Neural progenitor cell (in vitro differentiated cells): ENCODE measurements at regions not wholly inside any gene's neighbourhood (a gene's known extent, or its start where the extent isn't known, plus 50 kb on each side); places are given as distances from the start of the nearest gene placed in this dataset.
"Not testable (repeated sequence)": the region's sequence is repeated elsewhere in the genome, so short reads cannot be mapped to it uniquely, and the experiment has no call there.

Experiments used
- DNase-seq: peaks from one replicate; pipeline ENCODE4 v3.0.0-alpha.2; 2016; ENCODE audit warnings: low spot score
- H2AFZ ChIP-seq: fragments of 200-600 bp; sonication (generic); replicated peaks from 2 replicates; pipeline ENCODE4 v1.6.1; 2016; ENCODE audit warnings: antibody characterized with exemption
- H3F3A ChIP-seq: fragments of 200-600 bp; sonication (generic); 2 replicates; pipeline ENCODE4 v1.6.1; 2016; ENCODE audit warnings: antibody characterized with exemption, low read depth
- H3K27ac ChIP-seq: fragments of 200-600 bp; sonication (generic); 2 replicates; pipeline ENCODE4 v1.5.1; 2016; ENCODE audit warnings: mild to moderate bottlenecking
- H3K27me3 ChIP-seq: fragments of 200-600 bp; sonication (generic); 2 replicates; pipeline ENCODE4 v1.6.1; 2016; ENCODE audit warnings: mild to moderate bottlenecking, moderate library complexity
- H3K36me3 ChIP-seq: fragments of 200-600 bp; sonication (generic); 2 replicates; pipeline ENCODE4 v1.5.1; 2016
- H3K4me1 ChIP-seq: fragments of 200-600 bp; sonication (generic); 2 replicates; pipeline ENCODE4 v1.6.1; 2016; ENCODE audit warnings: mixed run types
- H3K4me2 ChIP-seq: fragments of 200-600 bp; sonication (generic); 2 replicates; pipeline ENCODE4 v1.6.1; 2016
- H3K4me3 ChIP-seq: fragments of 200-600 bp; sonication (generic); 2 replicates; pipeline ENCODE4 v1.5.1; 2016
- H3K79me2 ChIP-seq: fragments of 200-600 bp; sonication (generic); 2 replicates; pipeline ENCODE4 v1.6.1; 2016; ENCODE audit warnings: low read depth
- H3K9ac ChIP-seq: fragments of 200-600 bp; sonication (generic); 2 replicates; pipeline ENCODE4 v1.6.1; 2016
- H3K9me3 ChIP-seq: fragments of 200-600 bp; sonication (generic); 2 replicates; pipeline ENCODE4 v1.5.1; 2016; ENCODE audit warnings: low read depth
- H4K20me1 ChIP-seq: fragments of 200-600 bp; sonication (generic); 2 replicates; pipeline ENCODE4 v1.6.1; 2016; ENCODE audit warnings: low read depth
- H3K27ac Mint-ChIP-seq: 3 replicates; pipeline ENCODE4 v1.8.0; 2021; ENCODE audit warnings: mixed read lengths
- H3K27me3 Mint-ChIP-seq: 2 replicates; pipeline ENCODE4 v1.8.0; 2022; ENCODE audit warnings: low read depth, mild to moderate bottlenecking, inconsistent platforms, moderate library complexity, mixed read lengths; ENCODE audit not compliant: insufficient read depth
- H3K36me3 Mint-ChIP-seq: 3 replicates; pipeline ENCODE4 v1.8.0; 2021; ENCODE audit warnings: mixed read lengths
- H3K4me1 Mint-ChIP-seq: 3 replicates; pipeline ENCODE4 v1.8.0; 2021; ENCODE audit warnings: mixed read lengths
- H3K4me3 Mint-ChIP-seq: 3 replicates; pipeline ENCODE4 v1.8.0; 2021; ENCODE audit warnings: mild to moderate bottlenecking, moderate library complexity, mixed read lengths
- H3K9me3 Mint-ChIP-seq: 3 replicates; pipeline ENCODE4 v1.8.0; 2020; ENCODE audit warnings: mixed read lengths
- CTCF ChIP-seq: fragments of 200-600 bp; sonication (generic); IDR thresholded peaks from 2 replicates; pipeline ENCODE4 v1.5.1; 2017; ENCODE audit warnings: antibody characterized with exemption, mild to moderate bottlenecking
- EZH2 ChIP-seq: fragments of 200-600 bp; sonication (generic); IDR thresholded peaks from 2 replicates; pipeline ENCODE4 v1.6.1; 2017; ENCODE audit warnings: antibody characterized with exemption, mild to moderate bottlenecking, moderate library complexity
- EZH2phosphoT487 ChIP-seq: fragments of 200-600 bp; sonication (generic); IDR thresholded peaks from 2 replicates; pipeline ENCODE4 v1.6.1; 2017; ENCODE audit warnings: antibody characterized with exemption

GRCh38 chr3:124364317-124365020 is 365.8 kb upstream of the UMPS start:
- Mint-ChIP-seq H3K27me3 (no peaks in the 10 kb centered on the region), H3K4me1 (peaks cover 33% of the 10 kb centered on the region), H3K9me3 (peaks cover 11% of the 10 kb centered on the region), H3K4me3 (peak overlapping the region; percentile 31), H3K27ac (peak overlapping the region; percentile 82), H3K36me3 (peaks cover 5% of the 10 kb centered on the region)
- H3K27ac ChIP-seq = no peak overlapping the region
- H3K79me2 ChIP-seq = no peaks in the 10 kb centered on the region
- no peaks in the 10 kb centered on the region for H4K20me1 ChIP-seq
- H3K9ac ChIP-seq = no peak overlapping the region
- no peak for DNase-seq
- peaks cover 4% of the 10 kb centered on the region for H3K9me3 ChIP-seq
- no peak overlapping the region for H2AFZ ChIP-seq
- no peaks in the 10 kb centered on the region for H3K36me3 ChIP-seq
- no peaks in the 10 kb centered on the region for H3F3A ChIP-seq
- H3K4me3 ChIP-seq = no peak overlapping the region
- TF ChIP-seq EZH2phosphoT487 (no peak), CTCF (no peak), EZH2 (no peak)
- H3K4me1 ChIP-seq = peaks cover 26% of the 10 kb centered on the region
- H3K27me3 ChIP-seq = no peaks in the 10 kb centered on the region
- no peak overlapping the region for H3K4me2 ChIP-seq

DNA sequence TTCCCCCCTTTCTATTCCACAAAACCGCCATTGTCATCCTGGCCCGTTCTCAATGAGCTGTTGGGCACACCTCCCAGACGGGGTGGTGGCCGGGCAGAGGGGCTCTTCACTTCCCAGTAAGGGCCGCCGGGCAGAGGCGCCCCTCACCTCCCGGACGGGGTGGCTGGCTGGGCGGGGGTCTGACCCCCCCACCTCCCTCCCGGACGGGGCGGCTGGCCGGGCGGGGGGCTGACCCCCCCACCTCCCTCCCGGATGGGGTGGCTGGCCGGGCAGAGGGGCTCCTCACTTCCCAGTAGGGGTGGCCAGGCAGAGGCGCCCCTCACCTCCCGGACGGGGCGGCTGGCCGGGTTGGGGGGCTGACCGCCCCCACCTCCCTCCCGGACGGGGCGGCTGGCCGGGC is 363.6 kb upstream of the UMPS start:
- H3K27ac Mint-ChIP-seq, H3K9me3 ChIP-seq, H3K79me2 ChIP-seq, DNase-seq, H3K27me3 Mint-ChIP-seq, H3K9ac ChIP-seq, H3K27ac ChIP-seq, H3K36me3 ChIP-seq, H3K27me3 ChIP-seq, H3F3A ChIP-seq, H4K20me1 ChIP-seq, H3K4me3 Mint-ChIP-seq, H3K4me3 ChIP-seq, H2AFZ ChIP-seq, H3K4me1 ChIP-seq, H3K4me2 ChIP-seq: not testable (repeated sequence)
- Mint-ChIP-seq H3K4me1 (peaks cover 20% of the 10 kb centered on the region), H3K36me3 (peaks cover 14% of the 10 kb centered on the region), H3K9me3 (peaks cover 21% of the 10 kb centered on the region)

DNA sequence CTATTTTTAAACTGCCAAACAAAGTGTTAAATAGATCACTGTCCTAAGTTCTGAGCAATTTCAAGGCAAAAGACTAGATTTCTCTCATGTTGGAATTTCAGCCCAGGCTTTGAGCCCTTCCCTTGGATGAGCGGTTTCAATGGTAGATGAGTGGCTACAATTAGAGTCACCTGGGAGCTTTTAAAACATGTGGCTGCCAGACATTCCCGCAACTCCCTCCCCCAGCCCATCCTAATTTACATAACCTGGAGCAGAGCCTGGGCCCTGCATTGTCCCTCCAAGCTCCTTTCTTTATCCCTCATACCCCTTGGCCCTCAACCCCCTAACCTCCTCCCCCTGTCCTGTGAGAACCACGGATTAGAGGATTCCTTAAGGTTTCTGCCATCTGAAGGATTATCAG is 357.5 kb upstream of the UMPS start:
- DNase-seq = peak; percentile 80
- Mint-ChIP-seq H3K4me1 (peaks cover 20% of the 10 kb centered on the region), H3K4me3 (peak overlapping the region; percentile 3), H3K36me3 (peaks cover 16% of the 10 kb centered on the region), H3K9me3 (peaks cover 18% of the 10 kb centered on the region), H3K27ac (peak overlapping the region; percentile 90), H3K27me3 (no peaks in the 10 kb centered on the region)
- Histone ChIP-seq H3K36me3 (peaks cover 9% of the 10 kb centered on the region), H4K20me1 (no peaks in the 10 kb centered on the region), H3K27ac (no peak overlapping the region), H3K9ac (no peak overlapping the region), H3F3A (peaks cover 19% of the 10 kb centered on the region), H3K27me3 (no peaks in the 10 kb centered on the region), H3K4me2 (peak overlapping the region; percentile 46), H3K4me3 (no peak overlapping the region), H3K79me2 (no peaks in the 10 kb centered on the region), H3K4me1 (peaks cover 26% of the 10 kb centered on the region), H3K9me3 (peaks cover 9% of the 10 kb centered on the region), H2AFZ (no peak overlapping the region)
- no peak for TF ChIP-seq CTCF
- no peak for TF ChIP-seq EZH2phosphoT487
- no peak for TF ChIP-seq EZH2

DNA sequence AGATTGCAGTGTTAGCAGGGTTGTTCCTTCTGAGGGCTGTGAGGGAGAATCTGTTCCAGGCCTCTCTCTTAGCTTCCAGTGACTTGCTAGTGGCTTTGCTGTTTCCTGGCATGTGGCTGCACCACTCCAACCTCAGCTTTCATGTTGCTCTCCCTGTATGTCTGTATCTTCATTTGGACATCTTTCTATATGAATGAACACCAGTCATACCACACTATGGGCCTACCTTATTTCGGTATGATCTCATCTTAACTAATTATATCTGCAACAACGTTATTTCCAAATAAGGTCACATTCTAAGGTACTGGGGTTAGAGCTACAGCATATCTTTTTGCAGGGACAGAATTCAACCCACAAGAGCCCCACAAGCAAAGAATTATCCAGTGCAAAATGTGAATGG is 356.7 kb upstream of the UMPS start:
- no peak for DNase-seq
- Mint-ChIP-seq H3K4me3 (no peak overlapping the region), H3K9me3 (peaks cover 18% of the 10 kb centered on the region), H3K27ac (peak overlapping the region; percentile 90), H3K27me3 (no peaks in the 10 kb centered on the region), H3K4me1 (peaks cover 20% of the 10 kb centered on the region), H3K36me3 (peaks cover 16% of the 10 kb centered on the region)
- peaks cover 26% of the 10 kb centered on the region for H3K4me1 ChIP-seq
- no peak overlapping the region for H3K4me2 ChIP-seq
- no peak overlapping the region for H3K4me3 ChIP-seq
- peaks cover 9% of the 10 kb centered on the region for H3K36me3 ChIP-seq
- H2AFZ ChIP-seq = no peak overlapping the region
- no peaks in the 10 kb centered on the region for H3K79me2 ChIP-seq
- H3K27ac ChIP-seq = peak overlapping the region; percentile 11
- peaks cover 19% of the 10 kb centered on the region for H3F3A ChIP-seq
- H3K27me3 ChIP-seq = no peaks in the 10 kb centered on the region
- TF ChIP-seq CTCF = no peak
- TF ChIP-seq EZH2 = no peak
- no peak for TF ChIP-seq EZH2phosphoT487
- peaks cover 9% of the 10 kb centered on the region for H3K9me3 ChIP-seq
- no peaks in the 10 kb centered on the region for H4K20me1 ChIP-seq
- H3K9ac ChIP-seq = no peak overlapping the region
